ENCODE measurements at regions not wholly inside any gene's neighbourhood (a gene's known extent, or its start where the extent isn't known, plus 50 kb on each side); places are given as distances from the start of the nearest gene placed in this dataset.

- TF ChIP-seq, protein P1, sequence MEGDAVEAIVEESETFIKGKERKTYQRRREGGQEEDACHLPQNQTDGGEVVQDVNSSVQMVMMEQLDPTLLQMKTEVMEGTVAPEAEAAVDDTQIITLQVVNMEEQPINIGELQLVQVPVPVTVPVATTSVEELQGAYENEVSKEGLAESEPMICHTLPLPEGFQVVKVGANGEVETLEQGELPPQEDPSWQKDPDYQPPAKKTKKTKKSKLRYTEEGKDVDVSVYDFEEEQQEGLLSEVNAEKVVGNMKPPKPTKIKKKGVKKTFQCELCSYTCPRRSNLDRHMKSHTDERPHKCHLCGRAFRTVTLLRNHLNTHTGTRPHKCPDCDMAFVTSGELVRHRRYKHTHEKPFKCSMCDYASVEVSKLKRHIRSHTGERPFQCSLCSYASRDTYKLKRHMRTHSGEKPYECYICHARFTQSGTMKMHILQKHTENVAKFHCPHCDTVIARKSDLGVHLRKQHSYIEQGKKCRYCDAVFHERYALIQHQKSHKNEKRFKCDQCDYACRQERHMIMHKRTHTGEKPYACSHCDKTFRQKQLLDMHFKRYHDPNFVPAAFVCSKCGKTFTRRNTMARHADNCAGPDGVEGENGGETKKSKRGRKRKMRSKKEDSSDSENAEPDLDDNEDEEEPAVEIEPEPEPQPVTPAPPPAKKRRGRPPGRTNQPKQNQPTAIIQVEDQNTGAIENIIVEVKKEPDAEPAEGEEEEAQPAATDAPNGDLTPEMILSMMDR (IDR thresholded peaks at IDR 0.05): no peak
- H3K27ac ChIP-seq: no peak overlapping the region
Observed at GRCh38 chr2:167855211-167855610, 392.2 kb downstream of the STK39 start.

GRCh38 chr2:167853717-167854116, 393.7 kb downstream of the STK39 start:
- Histone ChIP-seq H3K27ac (no peak overlapping the region), H3K4me1 (no peaks in the 10 kb centered on the region), H3K27me3 (no peaks in the 10 kb centered on the region), H3K36me3 (no peaks in the 10 kb centered on the region), H3K4me3 (no peak overlapping the region), H3K9me3 (no peaks in the 10 kb centered on the region)
- TF ChIP-seq, protein P1 (IDR thresholded peaks at IDR 0.05): no peak
- intact Hi-C loops (cut with DNase I): no loop called here
- DNase-seq (ENCODE audit: low spot score in 2 of 2): no peak

More at GRCh38 chr2:167855211-167855610, 392.2 kb downstream of the STK39 start:
- Histone ChIP-seq H3K4me3 (no peak overlapping the region), H3K9me3 (no peaks in the 10 kb centered on the region), H3K4me1 (no peaks in the 10 kb centered on the region), H3K27me3 (no peaks in the 10 kb centered on the region), H3K36me3 (no peaks in the 10 kb centered on the region)
- intact Hi-C loops (cut with DNase I): no loop called here
- DNase-seq (ENCODE audit: low spot score in 2 of 2): no peak

DNA sequence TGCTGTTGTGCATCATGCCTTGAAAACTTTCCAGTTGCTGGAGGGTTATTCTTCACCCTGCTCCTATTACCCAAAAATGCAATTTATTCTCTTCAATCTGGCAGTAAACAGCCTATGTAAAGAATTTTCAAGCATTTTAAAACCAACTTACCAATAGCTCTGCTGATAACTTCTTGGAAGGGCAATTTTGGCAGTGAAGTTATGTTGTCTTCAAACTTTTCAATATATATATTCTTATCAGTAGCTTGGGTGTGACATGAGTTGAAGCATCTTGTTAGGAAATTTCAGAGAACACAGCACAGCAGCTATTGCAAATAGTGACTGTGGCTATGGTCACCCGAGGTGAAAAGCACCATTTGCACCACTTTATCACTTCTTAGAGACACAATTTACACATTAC, 395.5 kb downstream of the STK39 start:
- no peak for DNase-seq (ENCODE audit: low spot score in 2 of 2)
- Histone ChIP-seq H3K9me3 (peaks cover 0 to 6% of the 10 kb centered on the region in 2 donors), H3K4me1 (no peaks in the 10 kb centered on the region), H3K36me3 (no peaks in the 10 kb centered on the region), H3K4me3 (no peak overlapping the region), H3K27me3 (no peaks in the 10 kb centered on the region), H3K27ac (no peak overlapping the region)
- TF ChIP-seq, protein P1 (IDR thresholded peaks at IDR 0.05): no peak
- intact Hi-C loops (cut with DNase I): no loop called here

DNA sequence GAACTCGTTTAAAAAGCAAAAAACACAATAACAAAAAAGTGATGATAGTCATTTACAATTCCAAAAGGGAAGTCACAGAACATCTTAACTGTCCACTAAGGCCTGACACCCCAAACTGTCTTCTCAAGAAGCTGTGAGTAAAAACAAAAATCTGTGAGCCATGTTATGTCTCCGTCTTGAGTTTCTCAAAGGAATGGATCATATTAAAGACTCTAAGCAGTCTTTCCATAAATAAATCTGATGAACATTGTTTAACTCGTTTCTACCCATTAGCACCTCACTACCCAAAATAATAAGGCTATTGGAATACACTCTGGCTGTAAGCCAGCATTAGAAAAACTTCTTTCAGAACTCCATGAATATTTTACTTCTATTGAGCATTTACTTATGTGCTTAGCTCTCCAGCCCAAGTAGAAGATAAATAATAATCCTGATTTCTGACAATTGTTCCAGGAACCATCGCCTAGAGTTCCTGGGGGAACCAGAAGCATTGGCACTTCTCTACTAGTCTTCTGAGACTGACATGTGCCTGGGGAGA, 396.0 kb downstream of the STK39 start:
- Histone ChIP-seq H3K9me3 (peaks cover 0 to 6% of the 10 kb centered on the region in 2 donors), H3K27ac (no peak overlapping the region), H3K36me3 (no peaks in the 10 kb centered on the region), H3K4me3 (no peak overlapping the region), H3K4me1 (no peaks in the 10 kb centered on the region), H3K27me3 (no peaks in the 10 kb centered on the region)
- no peak for DNase-seq (ENCODE audit: low spot score in 2 of 2)
- TF ChIP-seq, protein P1 (IDR thresholded peaks at IDR 0.05): no peak
- intact Hi-C loops (cut with DNase I): no loop called here

- TF ChIP-seq, protein P1 (IDR thresholded peaks at IDR 0.05): no peak
- H3K36me3 ChIP-seq: no peaks in the 10 kb centered on the region
- DNase-seq (ENCODE audit: low spot score in 2 of 2): no peak
- H3K4me1 ChIP-seq: no peaks in the 10 kb centered on the region
- no peak overlapping the region for H3K27ac ChIP-seq
- no peak overlapping the region for H3K4me3 ChIP-seq
- intact Hi-C loops (cut with DNase I): no loop called here
- peaks cover 0 to 6% of the 10 kb centered on the region in 2 donors for H3K9me3 ChIP-seq
- no peaks in the 10 kb centered on the region for H3K27me3 ChIP-seq
Observed at GRCh38 chr2:167844714-167845530, 402.5 kb downstream of the STK39 start.
